Stimulated activated CD8-positive, alpha-beta memory T cell treated with anti-CD3 and anti-CD28 coated beads, Interleukin-4, amount 100 ng/mL, for 1 hour (primary cell): ENCODE measurements at regions not wholly inside any gene's neighbourhood (a gene's known extent, or its start where the extent isn't known, plus 50 kb on each side); places are given as distances from the start of the nearest gene placed in this dataset.
"Not testable (repeated sequence)": the region's sequence is repeated elsewhere in the genome, so short reads cannot be mapped to it uniquely, and the experiment has no call there.

Source experiments
- DNase-seq, 2 donors: peaks; one replicate each; pipeline ENCODE4 v3.0.0-alpha.2; 2020; ENCODE audit warnings: low read depth in 2 of 2, low spot score in 1 of 2

DNA sequence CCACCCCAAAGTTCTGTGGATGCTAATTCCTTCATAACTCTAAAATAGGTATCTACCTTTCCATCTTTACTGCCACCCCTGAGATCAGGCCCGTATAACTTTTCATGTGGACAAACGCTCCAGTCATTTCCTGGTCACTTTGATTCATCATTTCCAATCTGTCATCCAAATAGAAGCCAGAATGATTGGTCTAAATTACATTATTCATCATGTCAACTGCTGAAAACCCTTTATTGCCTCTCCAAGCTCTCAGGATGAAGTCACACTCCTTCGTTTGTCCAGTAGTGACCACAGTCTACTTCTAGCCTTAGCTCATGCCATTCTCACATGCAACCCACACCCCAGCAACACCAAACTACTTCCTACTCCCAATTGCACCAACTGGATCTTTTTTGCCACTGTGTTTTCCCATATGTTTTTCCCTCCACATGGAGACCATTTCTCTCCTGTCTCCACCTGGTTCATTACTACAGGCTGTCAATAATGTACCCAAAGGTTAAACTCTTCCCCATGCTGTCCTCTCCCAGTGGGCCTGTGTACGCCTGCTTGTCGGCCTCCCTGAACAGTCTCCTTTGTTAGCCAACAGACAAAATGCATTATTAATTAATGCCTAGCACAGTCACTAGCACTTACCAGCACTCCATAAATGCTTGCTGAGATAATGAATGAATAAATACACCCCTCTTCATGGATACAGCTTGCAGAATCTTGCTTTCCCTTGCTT, 382.6 kb upstream of the NOCT start:
- no peak for DNase-seq

DNA sequence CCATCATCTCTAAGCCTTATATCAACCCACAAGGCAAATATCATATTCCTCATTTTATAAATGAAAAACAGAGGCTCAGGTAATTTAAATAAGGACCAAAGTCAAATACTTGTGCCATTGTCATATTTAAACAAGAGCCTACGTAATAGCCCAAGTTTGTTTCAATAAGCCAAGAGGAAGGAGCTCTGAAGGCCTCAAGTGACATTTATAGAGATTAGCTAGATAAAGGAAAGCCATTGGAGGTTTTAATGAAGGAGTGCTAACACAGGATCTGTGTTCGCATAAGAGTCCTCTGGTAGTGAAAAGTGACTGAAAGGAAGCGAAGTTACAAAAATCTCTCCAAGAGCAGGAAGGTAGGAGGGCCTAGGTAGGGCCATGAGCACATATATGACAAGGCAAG, 384.9 kb upstream of the NOCT start:
- DNase-seq = no peak

DNA sequence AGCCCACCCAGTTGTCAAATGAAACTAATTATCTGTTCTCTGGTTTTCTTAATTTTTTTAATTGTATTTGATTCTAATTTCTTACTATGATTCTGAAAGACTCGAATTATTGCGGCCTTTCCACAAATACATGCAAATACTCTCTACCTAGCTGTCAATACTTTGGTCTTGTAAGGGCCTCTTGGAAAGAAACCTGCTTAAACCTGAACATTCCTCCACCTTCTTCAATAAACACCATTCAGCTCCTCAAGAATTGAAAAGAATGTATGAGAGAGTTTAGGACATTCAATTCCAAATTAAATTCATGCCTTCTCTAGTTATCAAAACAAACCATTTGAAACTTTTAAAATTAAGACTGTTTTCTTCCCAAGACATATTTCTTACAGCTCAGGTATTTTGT, 385.9 kb upstream of the NOCT start:
- DNase-seq = no peak

DNA sequence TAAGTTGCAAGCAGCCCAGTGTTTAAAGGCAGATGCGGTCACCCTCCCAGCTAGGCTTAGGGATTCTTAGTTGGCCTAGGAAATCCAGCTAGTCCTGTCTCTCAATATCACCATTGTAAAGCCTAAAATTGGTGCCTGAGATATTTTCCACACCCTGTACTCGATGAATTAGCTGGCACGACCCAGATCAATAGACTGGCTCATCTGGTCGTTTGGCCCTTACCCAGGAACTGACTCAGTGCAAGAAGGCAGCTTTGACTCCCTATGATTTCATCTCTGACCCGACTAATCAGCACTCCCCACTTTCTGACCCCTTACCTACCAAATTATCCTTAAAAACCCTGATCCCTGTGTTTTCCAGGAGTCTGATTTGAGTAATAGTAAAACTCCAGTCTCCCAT, 384.9 kb upstream of the SLC7A11 start:
- no peak for DNase-seq

- DNase-seq = not testable (repeated sequence)
Measured at GRCh38 chr4:138622362-138622761, 380.2 kb upstream of the SLC7A11 start.

GRCh38 chr4:138616775-138617174, 374.6 kb upstream of the SLC7A11 start:
- DNase-seq = no peak

DNA sequence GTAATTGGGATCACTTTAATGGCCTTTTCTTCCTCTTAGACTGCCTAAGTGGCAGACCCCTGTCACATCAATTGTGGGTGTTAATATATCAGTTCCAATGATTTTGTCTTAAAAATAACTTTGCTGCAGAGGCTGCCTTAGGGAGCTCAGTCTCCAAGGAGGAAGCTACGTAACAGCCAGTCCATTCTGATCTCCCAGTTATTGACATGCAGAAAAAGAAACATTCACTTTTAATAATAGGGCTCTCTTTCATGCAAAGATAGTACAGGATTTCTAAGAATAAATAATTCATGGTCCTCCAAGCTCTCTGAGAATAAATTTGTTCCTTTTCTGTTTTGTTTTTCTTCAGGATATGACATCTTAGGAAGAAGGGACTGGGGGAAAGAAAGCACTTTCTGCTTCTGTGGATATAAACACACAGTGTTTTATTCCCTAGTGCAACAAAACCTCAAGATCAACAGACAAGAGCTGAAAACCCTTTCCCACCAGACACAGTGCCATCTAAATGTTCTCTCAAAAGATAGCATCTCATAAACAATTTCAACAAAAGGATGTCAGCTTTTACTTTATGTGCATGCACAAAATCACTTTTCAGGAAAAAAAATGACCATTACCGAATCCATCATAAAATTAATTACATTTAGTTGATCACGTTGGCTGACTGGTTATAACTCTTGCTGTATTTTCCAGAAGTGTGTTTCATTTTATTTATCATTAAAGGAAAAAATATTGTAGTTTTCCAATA, 372.4 kb upstream of the SLC7A11 start:
- no peak for DNase-seq

DNA sequence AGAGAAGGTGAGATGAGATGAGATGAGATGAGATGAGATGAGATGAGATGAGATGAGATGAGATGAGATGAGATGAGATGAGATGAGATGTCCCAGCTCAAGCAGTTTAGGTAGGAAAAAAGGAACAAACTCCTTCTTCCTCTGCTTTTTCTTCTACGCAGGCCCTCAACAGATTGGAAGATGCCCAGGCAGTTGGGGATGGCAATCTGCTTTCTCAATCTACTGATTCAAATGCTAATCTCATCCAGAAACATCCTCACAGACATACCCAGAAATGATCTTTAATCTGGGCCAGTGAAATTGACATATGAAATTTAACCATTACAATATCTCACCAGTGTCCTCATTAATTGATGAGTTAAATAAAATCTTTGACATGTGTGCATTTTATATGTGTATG, 370.3 kb upstream of the SLC7A11 start:
- DNase-seq = no peak

- DNase-seq = no peak
Measured at GRCh38 chr4:138611721-138612120, 369.6 kb upstream of the SLC7A11 start.

DNA sequence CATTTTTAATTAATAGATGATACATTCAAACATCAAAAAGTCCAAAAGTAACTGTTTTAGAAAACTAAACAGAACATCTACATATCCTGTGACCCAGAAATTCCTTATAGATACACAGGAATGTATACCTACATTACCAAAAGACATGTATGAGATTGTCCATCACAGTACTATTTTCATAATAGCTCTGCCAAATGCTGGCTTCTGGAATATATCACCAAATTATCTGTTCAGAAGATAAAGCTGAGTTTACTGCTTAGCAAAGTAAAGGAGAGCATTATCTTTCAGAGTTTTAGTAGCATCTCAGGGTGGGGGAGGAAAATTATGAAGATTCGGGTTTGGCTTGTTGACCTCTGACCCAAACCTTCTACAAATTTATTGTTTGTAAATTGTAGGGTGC, 368.9 kb upstream of the SLC7A11 start:
- no peak for DNase-seq

- DNase-seq = no peak
Measured at GRCh38 chr4:138609943-138610350, 367.8 kb upstream of the SLC7A11 start.

DNA sequence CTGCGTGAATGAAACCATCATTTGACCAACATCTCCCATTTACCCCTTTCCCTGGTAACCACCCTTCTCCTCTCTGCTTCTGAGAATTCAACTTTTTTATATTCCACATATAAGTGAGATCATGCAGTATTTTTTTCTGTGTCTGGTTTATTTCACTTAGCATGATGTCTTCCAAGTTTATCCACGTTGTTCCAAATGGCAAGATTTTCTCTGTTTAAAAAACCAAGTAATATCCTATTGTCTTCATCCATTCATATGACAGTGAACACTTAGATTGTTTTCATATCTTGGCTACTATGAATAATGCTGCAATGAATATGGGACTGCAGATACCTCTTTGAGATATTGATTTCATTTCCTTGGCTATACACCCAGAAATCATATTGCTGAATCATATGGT, 362.4 kb upstream of the SLC7A11 start:
- DNase-seq = no peak

DNA sequence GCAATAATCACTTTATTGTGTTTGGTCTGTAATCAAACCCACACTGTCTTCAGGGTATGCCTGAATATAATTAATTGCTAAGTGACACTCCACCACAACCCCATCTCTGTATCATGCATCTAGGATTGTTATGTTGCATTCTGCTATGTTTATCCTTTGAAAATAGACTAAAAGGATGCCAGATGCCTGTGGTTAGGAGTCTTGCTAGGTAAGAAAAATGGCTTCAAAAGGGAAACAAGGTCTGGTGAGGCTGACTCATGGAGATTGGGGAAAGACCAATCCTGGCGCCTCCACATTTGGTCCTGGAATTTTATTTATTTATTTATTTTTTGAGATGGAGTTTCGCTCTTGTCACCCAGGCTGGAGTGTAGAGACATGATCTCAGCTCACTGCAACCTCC, 360.5 kb upstream of the SLC7A11 start:
- DNase-seq = no peak

- DNase-seq = no peak
Measured at GRCh38 chr4:138599965-138600364, 357.8 kb upstream of the SLC7A11 start.

- no peak for DNase-seq
Measured at GRCh38 chr4:138598226-138598625, 356.1 kb upstream of the SLC7A11 start.

- DNase-seq = no peak
Measured at GRCh38 chr4:138596896-138597295, 354.7 kb upstream of the SLC7A11 start.

DNA sequence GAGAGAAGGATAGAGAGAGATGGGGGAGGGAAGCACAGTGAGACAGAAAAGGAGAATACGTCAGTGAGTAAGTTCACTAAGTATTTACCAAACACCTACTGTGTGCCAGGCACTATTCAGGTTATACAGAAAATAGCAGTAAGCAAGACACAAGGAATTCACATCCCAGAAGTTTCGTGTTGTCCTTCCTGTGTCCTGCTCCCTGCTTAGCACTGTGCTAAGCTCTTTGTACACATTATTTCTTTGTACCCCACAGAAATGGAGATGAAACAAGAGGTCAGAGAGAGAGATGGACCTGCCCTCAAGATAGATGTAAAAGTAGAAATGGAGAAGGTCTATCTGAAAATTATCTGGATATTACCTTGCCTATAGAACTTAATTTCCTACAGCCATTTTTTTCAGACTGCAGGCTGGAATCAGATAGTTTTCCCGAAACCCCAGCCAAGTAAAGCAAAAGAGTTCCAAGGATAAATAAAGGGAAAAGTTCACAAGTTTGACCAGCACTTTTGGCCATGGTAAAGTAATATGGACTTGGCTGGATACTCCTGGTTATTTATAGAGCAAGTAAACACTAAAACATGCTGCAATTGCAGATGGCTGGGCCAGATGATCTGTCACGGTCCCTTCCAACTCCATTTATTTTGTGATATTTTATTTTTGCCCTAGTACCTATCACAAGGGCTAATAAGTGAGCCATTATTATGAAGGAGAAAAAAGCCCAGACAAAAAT, 353.7 kb upstream of the SLC7A11 start:
- DNase-seq = no peak

- no peak for DNase-seq
Measured at GRCh38 chr4:138595171-138595570, 353.0 kb upstream of the SLC7A11 start.

GRCh38 chr4:138592796-138593195, 350.6 kb upstream of the SLC7A11 start:
- DNase-seq = no peak

DNA sequence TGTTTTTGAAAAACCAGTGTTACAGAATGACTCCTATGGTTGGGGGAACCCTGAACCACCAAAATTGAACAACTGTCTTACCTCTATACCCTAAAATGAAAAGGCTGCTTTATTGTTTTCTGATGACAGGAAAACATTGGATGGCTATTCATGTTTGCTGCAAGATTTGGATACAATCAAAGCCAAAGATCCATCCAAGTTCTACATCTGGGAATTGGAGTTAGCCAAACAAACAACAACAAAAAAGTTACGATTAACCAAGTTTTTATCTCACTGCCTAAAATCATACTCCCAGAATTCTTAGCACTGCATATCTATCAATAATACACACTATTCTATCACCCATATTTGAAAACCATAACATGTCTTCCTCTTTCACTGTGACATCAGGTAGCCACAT, 349.7 kb upstream of the SLC7A11 start:
- DNase-seq = no peak

DNA sequence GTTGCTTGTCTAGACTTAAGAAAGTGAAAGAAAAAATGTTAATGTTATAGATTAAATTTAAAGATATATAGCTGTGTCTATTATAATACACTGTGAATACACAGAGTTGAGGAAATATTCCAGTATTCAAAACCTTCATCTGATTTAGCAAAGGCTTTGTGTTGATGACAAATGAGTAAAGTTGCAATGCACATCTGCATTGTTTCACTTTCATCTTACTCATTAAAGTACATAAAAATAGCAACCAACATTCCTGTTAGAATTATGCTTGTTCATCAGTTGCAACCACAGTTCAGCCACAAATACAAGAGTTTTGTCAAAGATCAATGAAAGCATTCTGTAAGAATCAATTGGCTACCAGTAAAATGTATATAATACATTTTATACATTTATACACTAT, 346.4 kb upstream of the SLC7A11 start:
- DNase-seq = no peak

GRCh38 chr4:138579146-138579545, 337.0 kb upstream of the SLC7A11 start:
- no peak for DNase-seq
